H9 (cell line): ENCODE measurements at regions not wholly inside any gene's neighbourhood (a gene's known extent, or its start where the extent isn't known, plus 50 kb on each side); places are given as distances from the start of the nearest gene placed in this dataset.

Experiments used
- DNase-seq: peaks from one replicate; pipeline ENCODE4 v3.0.0-alpha.2; 2017
- H2AFZ ChIP-seq: one replicate; pipeline ENCODE4 v1.6.1; 2013; ENCODE audit warnings: mild to moderate bottlenecking, low read length, control low read depth, moderate library complexity
- H2AK5ac ChIP-seq: 2 replicates; pipeline ENCODE4 v1.6.1; 2013; ENCODE audit warnings: low read length, control low read depth, mixed read lengths; ENCODE audit not compliant: insufficient read length
- H2BK120ac ChIP-seq: one replicate; pipeline ENCODE4 v1.6.1; 2013; ENCODE audit warnings: low read depth, mild to moderate bottlenecking, low read length, control low read depth, inconsistent platforms; ENCODE audit not compliant: poor library complexity, severe bottlenecking
- H2BK12ac ChIP-seq: 2 replicates; pipeline ENCODE4 v1.6.1; 2013; ENCODE audit warnings: low read length, control low read depth, mixed read lengths, low read depth; ENCODE audit not compliant: insufficient read length
- H2BK15ac ChIP-seq: 2 replicates; pipeline ENCODE4 v1.6.1; 2013; ENCODE audit warnings: low read depth, low read length, control low read depth
- H2BK20ac ChIP-seq: one replicate; pipeline ENCODE4 v1.6.1; 2013; ENCODE audit warnings: low read depth, mild to moderate bottlenecking, low read length, control low read depth, inconsistent platforms; ENCODE audit not compliant: poor library complexity, severe bottlenecking
- H2BK5ac ChIP-seq: 2 replicates; pipeline ENCODE4 v1.6.1; 2013; ENCODE audit warnings: low read length, control low read depth, mixed read lengths; ENCODE audit not compliant: insufficient read length
- H3K14ac ChIP-seq: 2 replicates; pipeline ENCODE4 v1.6.1; 2013; ENCODE audit warnings: low read length, control low read depth; ENCODE audit not compliant: insufficient read depth
- H3K18ac ChIP-seq: 2 replicates; pipeline ENCODE4 v1.6.1; 2013; ENCODE audit warnings: low read depth, mild to moderate bottlenecking, mixed read lengths, low read length, control low read depth; ENCODE audit not compliant: insufficient read length
- H3K23ac ChIP-seq: 2 replicates; pipeline ENCODE4 v1.6.1; 2013; ENCODE audit warnings: low read length, control low read depth, mixed read lengths, low read depth; ENCODE audit not compliant: insufficient read length
- H3K23me2 ChIP-seq: 2 replicates; pipeline ENCODE4 v1.6.1; 2013; ENCODE audit warnings: low read depth, mild to moderate bottlenecking, mixed read lengths, low read length, control low read depth; ENCODE audit not compliant: insufficient read length, poor library complexity, severe bottlenecking
- H3K27ac ChIP-seq: 2 replicates; pipeline ENCODE4 v1.5.1; 2013; ENCODE audit warnings: low read length, control low read depth, mixed read lengths, low read depth; ENCODE audit not compliant: insufficient read length
- H3K27me3 ChIP-seq: 2 replicates; pipeline ENCODE4 v1.6.1; 2013; ENCODE audit warnings: low read length, control low read depth, inconsistent platforms; ENCODE audit not compliant: insufficient read depth
- H3K4ac ChIP-seq: 2 replicates; pipeline ENCODE4 v1.6.1; 2013; ENCODE audit warnings: low read depth, mild to moderate bottlenecking, control low read depth, inconsistent platforms, low read length, moderate library complexity
- H3K4me1 ChIP-seq: 2 replicates; pipeline ENCODE4 v1.6.1; 2013; ENCODE audit warnings: low read length, control low read depth, inconsistent platforms; ENCODE audit not compliant: insufficient read depth
- H3K4me2 ChIP-seq: 2 replicates; pipeline ENCODE4 v1.6.1; 2013; ENCODE audit warnings: low read length, control low read depth, mixed read lengths; ENCODE audit not compliant: insufficient read length, insufficient read depth
- H3K56ac ChIP-seq: 2 replicates; pipeline ENCODE4 v1.6.1; 2013; ENCODE audit warnings: low read depth, mild to moderate bottlenecking, mixed read lengths, low read length, control low read depth; ENCODE audit not compliant: insufficient read length
- H3K79me1 ChIP-seq: 2 replicates; pipeline ENCODE4 v1.6.1; 2013; ENCODE audit warnings: low read depth, mild to moderate bottlenecking, moderate library complexity, low read length, control low read depth, inconsistent platforms; ENCODE audit not compliant: insufficient read depth, poor library complexity, severe bottlenecking
- H3K79me2 ChIP-seq: 2 replicates; pipeline ENCODE4 v1.6.1; 2013; ENCODE audit warnings: low read length, control low read depth, inconsistent platforms; ENCODE audit not compliant: insufficient read depth
- H3K9ac ChIP-seq: 2 replicates; pipeline ENCODE4 v1.6.1; 2013; ENCODE audit warnings: low read length, control low read depth, mixed read lengths; ENCODE audit not compliant: insufficient read length; ENCODE audit errors: extremely low read depth
- H3K9me3 ChIP-seq: one replicate; pipeline ENCODE4 v1.6.1; 2013; ENCODE audit warnings: low read depth, low read length, inconsistent platforms; ENCODE audit not compliant: control insufficient read depth
- H3T11ph ChIP-seq: one replicate; pipeline ENCODE4 v1.6.1; 2013; ENCODE audit warnings: mild to moderate bottlenecking, low read length, control low read depth, inconsistent platforms
- H4K20me1 ChIP-seq: one replicate; pipeline ENCODE4 v1.6.1; 2013; ENCODE audit not compliant: control insufficient read depth, insufficient read length, insufficient read depth
- H4K5ac ChIP-seq: 2 replicates; pipeline ENCODE4 v1.6.1; 2013; ENCODE audit warnings: low read depth, mild to moderate bottlenecking, mixed read lengths, low read length, control low read depth; ENCODE audit not compliant: insufficient read length
- H4K8ac ChIP-seq: replicated peaks from 2 replicates; pipeline ENCODE4 v1.6.1; 2013; ENCODE audit warnings: low read length, control low read depth, mixed read lengths, low read depth; ENCODE audit not compliant: insufficient read length
- H4K91ac ChIP-seq: 2 replicates; pipeline ENCODE4 v1.6.1; 2013; ENCODE audit warnings: low read depth, mild to moderate bottlenecking, moderate library complexity, mixed read lengths, low read length, control low read depth; ENCODE audit not compliant: insufficient read length
- H3K27ac Mint-ChIP-seq, 3 experiments: 2 replicates in 2 of 3; 3 replicates in 1 of 3; pipeline ENCODE4 v1.8.0; 2020 to 2021; ENCODE audit warnings: mixed read lengths in 3 of 3, mild to moderate bottlenecking in 1 of 3, moderate library complexity in 1 of 3
- H3K27me3 Mint-ChIP-seq: 2 replicates; pipeline ENCODE4 v1.8.0; 2021; ENCODE audit warnings: low read depth, mild to moderate bottlenecking, moderate library complexity, mixed read lengths
- H3K36me3 Mint-ChIP-seq, 3 experiments: 2 replicates in 2 of 3; 3 replicates in 1 of 3; pipeline ENCODE4 v1.8.0; 2020 to 2021; ENCODE audit warnings: low read depth in 3 of 3, mixed read lengths in 3 of 3; ENCODE audit not compliant: insufficient read depth in 1 of 3
- H3K4me1 Mint-ChIP-seq, 2 experiments: 2 replicates each; pipeline ENCODE4 v1.8.0; 2020; ENCODE audit warnings: mixed read lengths in 2 of 2
- H3K4me3 Mint-ChIP-seq, 2 experiments: 2 replicates in 1 of 2; 3 replicates in 1 of 2; pipeline ENCODE4 v1.8.0; 2020 to 2021; ENCODE audit warnings: mild to moderate bottlenecking in 2 of 2, mixed read lengths in 2 of 2, moderate library complexity in 1 of 2
- H3K9me3 Mint-ChIP-seq, 2 experiments: 2 replicates in 1 of 2; 3 replicates in 1 of 2; pipeline ENCODE4 v1.8.0; 2020; ENCODE audit warnings: mild to moderate bottlenecking in 2 of 2, mixed read lengths in 2 of 2, moderate library complexity in 1 of 2
- CTCF ChIP-seq: fragments of 200-600 bp; sonication (generic); conservative IDR thresholded peaks from 3 replicates; pipeline ENCODE4 v1.8.0; 2021; ENCODE audit warnings: antibody characterized with exemption, mild to moderate bottlenecking
- WGBS: extraction: QIAGEN DNeasy Blood & Tissue Kit; methylation state at CpG from one replicate; pipeline ENCODE4 v1.1.7; 2013; ENCODE audit warnings: missing lambda C conversion rate, low lambda C conversion rate, mixed read lengths; ENCODE audit not compliant: insufficient read length; ENCODE audit errors: extremely low coverage; 5-methylcytosine and 5-hydroxymethylcytosine counted together

- Histone ChIP-seq H4K91ac (no peak overlapping the region), H2BK20ac (no peak overlapping the region), H3K9me3 (peaks cover 4% of the 10 kb centered on the region), H3T11ph (no peak overlapping the region), H3K23ac (no peak overlapping the region), H3K23me2 (no peaks in the 10 kb centered on the region), H2BK5ac (no peak overlapping the region), H4K8ac (no peak overlapping the region), H4K20me1 (no peaks in the 10 kb centered on the region), H3K14ac (no peak overlapping the region), H3K18ac (no peak overlapping the region), H3K9ac (no peak overlapping the region), H3K56ac (no peak overlapping the region), H3K79me2 (no peaks in the 10 kb centered on the region), H3K79me1 (no peaks in the 10 kb centered on the region), H3K4me1 (no peaks in the 10 kb centered on the region), H3K27me3 (no peaks in the 10 kb centered on the region), H3K4me2 (no peak overlapping the region), H3K27ac (no peak overlapping the region), H2BK120ac (no peak overlapping the region), H2AK5ac (no peak overlapping the region), H2BK12ac (no peak overlapping the region), H2AFZ (no peak overlapping the region), H2BK15ac (no peak overlapping the region), H3K4ac (no peak overlapping the region), H4K5ac (no peak overlapping the region)
- peaks cover 5 to 7% of the 10 kb centered on the region in 2 experiments; a peak in 3 of 5 replicates for H3K9me3 Mint-ChIP-seq
- DNase-seq, result no peak
- peaks cover 17 to 18% of the 10 kb centered on the region in 2 experiments for H3K4me1 Mint-ChIP-seq
- peaks cover 6% of the 10 kb centered on the region for H3K27me3 Mint-ChIP-seq
- TF ChIP-seq CTCF, result no peak
- no peak overlapping the region for H3K4me3 Mint-ChIP-seq
- no peak overlapping the region for H3K27ac Mint-ChIP-seq
- H3K36me3 Mint-ChIP-seq, result no peaks in the 10 kb centered on the region; a peak in 1 of 7 replicates
- no CpG with 5 or more reads among the region's 2 CpGs for WGBS
These were observed 111.2 kb upstream of the PTPRT start for GRCh38 chr20:43300901-43301300.
